ENCODE measurements at regions not wholly inside any gene's neighbourhood (a gene's known extent, or its start where the extent isn't known, plus 50 kb on each side); places are given as distances from the start of the nearest gene placed in this dataset.

DNA sequence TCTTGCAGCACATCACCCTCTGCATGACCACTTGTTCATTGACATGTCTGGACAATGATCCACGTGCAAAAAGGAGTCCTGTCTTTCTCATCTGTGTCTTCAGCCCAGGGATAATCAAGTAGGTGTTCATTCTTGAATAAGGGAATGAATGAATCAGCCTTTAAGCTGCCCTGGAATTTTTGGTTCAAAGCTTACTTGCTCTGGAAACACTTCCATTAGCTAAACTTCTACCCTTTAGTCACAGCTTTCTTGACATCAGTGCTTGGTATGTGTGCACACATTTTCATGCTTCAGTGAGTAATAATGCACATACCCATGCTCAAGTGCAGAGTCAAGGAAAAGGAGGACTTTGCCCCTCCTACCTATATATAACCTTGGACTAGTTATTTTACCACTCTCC, 103.0 kb upstream of the CDH13 start (continued):
- TF ChIP-seq USF1 (CRISPR knock-in tag; IDR thresholded peaks at IDR 0.05): no peak

DNA sequence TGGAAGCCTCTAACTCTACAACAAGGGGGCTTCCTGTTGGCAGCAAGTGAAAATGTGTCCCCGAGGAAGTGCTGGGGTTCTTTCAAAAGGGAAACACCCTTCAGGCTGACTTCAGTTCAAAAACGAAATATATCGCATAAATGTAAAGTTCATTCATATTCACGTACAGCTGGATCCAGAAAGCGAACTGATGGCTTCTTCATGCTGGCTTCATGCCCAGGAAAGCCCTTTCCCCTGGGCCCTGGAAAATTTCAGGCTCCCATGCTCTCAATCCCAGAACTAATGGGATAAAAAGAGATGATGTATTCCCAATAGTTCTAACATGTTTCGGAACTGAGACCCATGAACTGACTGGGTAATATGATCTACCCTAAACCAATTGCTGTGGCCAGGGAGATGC, 104.7 kb upstream of the CDH13 start:
- ChIA-PET POLR2A (no interaction called here), CTCF (no interaction called here)
- Mint-ChIP-seq H3K27ac (no peak overlapping the region), H3K4me1 (peaks cover 5% of the 10 kb centered on the region), H3K36me3 (no peaks in the 10 kb centered on the region), H3K9me3 (peaks cover 25% of the 10 kb centered on the region), H3K27me3 (ENCODE audit: low read depth) (peaks cover 59% of the 10 kb centered on the region), H3K4me3 (no peak overlapping the region)
- TF ChIP-seq JAZF1 (CRISPR knock-in tag; IDR thresholded peaks at IDR 0.05) (no peak), KAT7 (CRISPR knock-in tag; IDR thresholded peaks at IDR 0.05; ENCODE audit: borderline replicate concordance) (no peak), ETV6 (CRISPR knock-in tag; IDR thresholded peaks at IDR 0.05) (no peak), ZNF423 (CRISPR knock-in tag; IDR thresholded peaks at IDR 0.05) (no peak)
- TF ChIP-seq, protein P1, sequence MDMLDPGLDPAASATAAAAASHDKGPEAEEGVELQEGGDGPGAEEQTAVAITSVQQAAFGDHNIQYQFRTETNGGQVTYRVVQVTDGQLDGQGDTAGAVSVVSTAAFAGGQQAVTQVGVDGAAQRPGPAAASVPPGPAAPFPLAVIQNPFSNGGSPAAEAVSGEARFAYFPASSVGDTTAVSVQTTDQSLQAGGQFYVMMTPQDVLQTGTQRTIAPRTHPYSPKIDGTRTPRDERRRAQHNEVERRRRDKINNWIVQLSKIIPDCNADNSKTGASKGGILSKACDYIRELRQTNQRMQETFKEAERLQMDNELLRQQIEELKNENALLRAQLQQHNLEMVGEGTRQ (CRISPR knock-in tag; IDR thresholded peaks at IDR 0.05): no peak
- TF ChIP-seq, protein P2, sequence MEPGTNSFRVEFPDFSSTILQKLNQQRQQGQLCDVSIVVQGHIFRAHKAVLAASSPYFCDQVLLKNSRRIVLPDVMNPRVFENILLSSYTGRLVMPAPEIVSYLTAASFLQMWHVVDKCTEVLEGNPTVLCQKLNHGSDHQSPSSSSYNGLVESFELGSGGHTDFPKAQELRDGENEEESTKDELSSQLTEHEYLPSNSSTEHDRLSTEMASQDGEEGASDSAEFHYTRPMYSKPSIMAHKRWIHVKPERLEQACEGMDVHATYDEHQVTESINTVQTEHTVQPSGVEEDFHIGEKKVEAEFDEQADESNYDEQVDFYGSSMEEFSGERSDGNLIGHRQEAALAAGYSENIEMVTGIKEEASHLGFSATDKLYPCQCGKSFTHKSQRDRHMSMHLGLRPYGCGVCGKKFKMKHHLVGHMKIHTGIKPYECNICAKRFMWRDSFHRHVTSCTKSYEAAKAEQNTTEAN (CRISPR knock-in tag; IDR thresholded peaks at IDR 0.05): no peak
- ATAC-seq (no peak), DNase-seq (ENCODE audit: low spot score) (no peak)

- Mint-ChIP-seq H3K36me3 (no peaks in the 10 kb centered on the region), H3K27me3 (ENCODE audit: low read depth) (peaks cover 29% of the 10 kb centered on the region), H3K4me3 (no peak overlapping the region), H3K4me1 (peaks cover 5% of the 10 kb centered on the region), H3K9me3 (peaks cover 13% of the 10 kb centered on the region), H3K27ac (no peak overlapping the region)
- ATAC-seq: no peak
- CTCF ChIA-PET: no interaction called here
- POLR2A ChIA-PET: no interaction called here
- TF ChIP-seq, protein P3, sequence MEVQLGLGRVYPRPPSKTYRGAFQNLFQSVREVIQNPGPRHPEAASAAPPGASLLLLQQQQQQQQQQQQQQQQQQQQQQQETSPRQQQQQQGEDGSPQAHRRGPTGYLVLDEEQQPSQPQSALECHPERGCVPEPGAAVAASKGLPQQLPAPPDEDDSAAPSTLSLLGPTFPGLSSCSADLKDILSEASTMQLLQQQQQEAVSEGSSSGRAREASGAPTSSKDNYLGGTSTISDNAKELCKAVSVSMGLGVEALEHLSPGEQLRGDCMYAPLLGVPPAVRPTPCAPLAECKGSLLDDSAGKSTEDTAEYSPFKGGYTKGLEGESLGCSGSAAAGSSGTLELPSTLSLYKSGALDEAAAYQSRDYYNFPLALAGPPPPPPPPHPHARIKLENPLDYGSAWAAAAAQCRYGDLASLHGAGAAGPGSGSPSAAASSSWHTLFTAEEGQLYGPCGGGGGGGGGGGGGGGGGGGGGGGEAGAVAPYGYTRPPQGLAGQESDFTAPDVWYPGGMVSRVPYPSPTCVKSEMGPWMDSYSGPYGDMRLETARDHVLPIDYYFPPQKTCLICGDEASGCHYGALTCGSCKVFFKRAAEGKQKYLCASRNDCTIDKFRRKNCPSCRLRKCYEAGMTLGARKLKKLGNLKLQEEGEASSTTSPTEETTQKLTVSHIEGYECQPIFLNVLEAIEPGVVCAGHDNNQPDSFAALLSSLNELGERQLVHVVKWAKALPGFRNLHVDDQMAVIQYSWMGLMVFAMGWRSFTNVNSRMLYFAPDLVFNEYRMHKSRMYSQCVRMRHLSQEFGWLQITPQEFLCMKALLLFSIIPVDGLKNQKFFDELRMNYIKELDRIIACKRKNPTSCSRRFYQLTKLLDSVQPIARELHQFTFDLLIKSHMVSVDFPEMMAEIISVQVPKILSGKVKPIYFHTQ (CRISPR knock-in tag; IDR thresholded peaks at IDR 0.05): no peak
- TF ChIP-seq E2F1 (CRISPR knock-in tag; IDR thresholded peaks at IDR 0.05) (no peak), ZNF512 (CRISPR knock-in tag; IDR thresholded peaks at IDR 0.05; ENCODE audit: borderline replicate concordance) (no peak), E2F4 (CRISPR knock-in tag; IDR thresholded peaks at IDR 0.05; ENCODE audit: borderline replicate concordance, low read depth) (no peak), OVOL2 (CRISPR knock-in tag; IDR thresholded peaks at IDR 0.05; ENCODE audit: borderline replicate concordance) (no peak), PRRX2 (CRISPR knock-in tag; IDR thresholded peaks at IDR 0.05) (no peak), ERG (CRISPR knock-in tag; IDR thresholded peaks at IDR 0.05) (no peak), NFYB (CRISPR knock-in tag; conservative IDR thresholded peaks at IDR 0.05; ENCODE audit: low read depth) (no peak), TEAD1 (CRISPR knock-in tag; IDR thresholded peaks at IDR 0.05) (no peak), CBFB (CRISPR knock-in tag; IDR thresholded peaks at IDR 0.05; ENCODE audit: low read depth) (no peak)
- TF ChIP-seq, protein P1 (CRISPR knock-in tag; IDR thresholded peaks at IDR 0.05): no peak
- TF ChIP-seq, protein P4, sequence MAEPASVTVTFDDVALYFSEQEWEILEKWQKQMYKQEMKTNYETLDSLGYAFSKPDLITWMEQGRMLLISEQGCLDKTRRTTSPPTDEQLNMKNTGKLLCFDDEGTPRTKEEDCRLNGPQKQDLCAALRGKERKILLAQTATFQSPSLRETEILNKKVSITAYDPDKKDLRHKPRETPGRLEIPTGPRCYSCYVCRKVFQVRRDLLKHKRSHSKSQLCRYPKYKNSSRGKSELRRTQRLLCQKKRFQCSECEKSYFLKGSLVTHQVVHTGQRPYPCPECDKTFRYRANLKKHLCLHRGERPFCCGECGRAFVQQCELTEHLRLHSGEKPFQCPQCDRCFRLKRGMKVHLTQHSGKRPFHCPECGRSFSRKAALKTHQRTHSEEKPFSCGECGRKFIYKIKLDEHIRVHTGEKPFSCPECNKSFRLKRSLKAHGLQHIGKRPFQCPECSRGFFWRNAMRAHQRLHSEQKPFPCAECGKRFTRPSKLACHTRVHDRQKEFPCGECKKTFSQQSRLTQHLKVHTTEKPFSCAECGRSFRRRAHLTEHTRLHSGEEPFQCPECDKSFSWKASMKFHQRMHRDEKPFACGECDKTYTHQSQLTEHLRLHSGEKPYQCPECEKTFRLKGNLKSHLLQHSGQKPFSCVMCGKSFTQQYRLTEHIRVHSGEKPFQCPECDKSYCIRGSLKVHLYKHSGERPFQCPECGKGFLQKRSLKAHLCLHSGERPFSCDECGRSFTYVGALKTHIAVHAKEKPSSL (CRISPR knock-in tag; conservative IDR thresholded peaks at IDR 0.05): no peak
- DNase-seq (ENCODE audit: low spot score): no peak
Measured at GRCh38 chr16:82518811-82519210, 108.0 kb upstream of the CDH13 start.
